Liver (tissue), 3 donors: ENCODE measurements at regions not wholly inside any gene's neighbourhood (a gene's known extent, or its start where the extent isn't known, plus 50 kb on each side); places are given as distances from the start of the nearest gene placed in this dataset.

Source experiments
- CTCF ChIP-seq: fragments of 150-350 bp; IDR thresholded peaks from 2 replicates; pipeline ENCODE4 v1.5.1; 2017; ENCODE audit warnings: improper control_type of control experiment, low read depth, low read length; ENCODE audit not compliant: missing input control
- SP1 ChIP-seq: IDR thresholded peaks from 2 replicates; pipeline ENCODE4 v1.6.1; 2018; ENCODE audit warnings: antibody characterized with exemption, mild to moderate bottlenecking
- donor health status: healthy.
- donor health status: healthy.

- TF ChIP-seq CTCF: no peak
- peak; percentile 45 for TF ChIP-seq SP1
Measured at GRCh38 chr4:137408527-137409177, 123.6 kb downstream of the PCDH18 start.
